Stimulated activated CD8-positive, alpha-beta memory T cell treated with anti-CD3 and anti-CD28 coated beads, Interleukin-12 subunit alpha, Interleukin-12 subunit beta, amount 100 ng/mL, for 1 hour (primary cell): ENCODE measurements at regions not wholly inside any gene's neighbourhood (a gene's known extent, or its start where the extent isn't known, plus 50 kb on each side); places are given as distances from the start of the nearest gene placed in this dataset.
A peak's percentile ranks its signal among the peaks of the same experiment; 100 is the strongest.

ENCODE experiments used
- DNase-seq: peaks from one replicate; pipeline ENCODE4 v3.0.0-alpha.2; 2020; ENCODE audit warnings: low read depth

DNA sequence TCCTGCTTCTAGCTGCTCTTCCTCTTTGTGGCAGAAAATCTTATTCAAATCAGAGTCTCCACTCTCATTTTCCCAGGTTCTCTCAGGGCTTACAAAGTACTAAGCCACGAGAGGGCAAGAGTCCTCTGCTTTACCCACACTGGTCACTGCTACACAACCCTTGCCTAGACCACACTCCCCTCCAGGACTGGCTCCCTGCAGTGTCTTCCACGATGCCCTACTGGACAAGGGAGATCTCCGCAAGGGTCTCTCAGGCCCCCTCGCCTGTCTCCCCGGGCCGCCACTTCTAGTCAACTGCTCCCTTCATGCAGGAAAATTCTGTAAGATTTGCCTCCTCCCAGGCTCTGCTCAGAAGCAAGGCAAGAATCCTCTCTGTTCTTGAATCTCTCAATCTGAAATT, 319.6 kb downstream of the RRAGC start:
- no peak for DNase-seq

DNA sequence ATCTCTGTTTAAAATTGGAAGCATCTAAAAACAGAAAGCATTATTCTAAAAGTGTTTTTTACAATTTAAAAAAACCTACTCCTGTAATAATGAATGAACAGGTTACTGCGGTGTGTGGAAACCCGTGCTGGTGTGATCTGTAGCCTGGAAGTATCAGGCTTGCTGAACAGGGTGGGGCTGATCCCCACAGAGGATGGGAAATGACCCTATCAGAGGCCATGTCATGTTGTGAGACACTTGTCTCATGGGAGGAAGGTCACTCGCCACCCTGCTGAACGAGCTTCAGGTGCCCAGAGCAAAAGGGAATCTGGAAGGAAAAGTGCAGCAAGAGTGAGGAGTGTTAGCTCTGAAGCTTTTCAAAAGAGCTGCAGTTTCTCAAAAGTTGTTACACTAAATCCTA, 320.7 kb downstream of the RRAGC start:
- no peak for DNase-seq

DNA sequence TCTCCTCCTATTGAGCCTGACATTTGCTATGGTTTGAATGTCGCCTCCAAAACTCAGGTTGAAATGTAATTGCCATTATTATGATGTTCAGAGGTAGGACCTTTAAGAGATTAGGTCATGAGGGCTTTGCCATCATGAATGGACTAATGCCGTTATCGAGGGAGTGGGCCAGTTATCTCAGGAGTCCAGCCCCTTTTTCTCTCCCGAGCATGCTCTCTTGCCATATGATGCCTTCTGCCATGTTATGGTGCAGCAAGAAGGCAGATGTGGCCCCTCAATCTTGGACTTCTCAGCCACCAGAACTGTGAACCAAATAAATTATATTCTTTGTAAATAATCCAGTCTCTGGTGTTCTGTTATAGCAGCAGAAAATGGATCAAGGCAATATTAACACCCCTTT, 323.5 kb downstream of the RRAGC start:
- DNase-seq = no peak

DNA sequence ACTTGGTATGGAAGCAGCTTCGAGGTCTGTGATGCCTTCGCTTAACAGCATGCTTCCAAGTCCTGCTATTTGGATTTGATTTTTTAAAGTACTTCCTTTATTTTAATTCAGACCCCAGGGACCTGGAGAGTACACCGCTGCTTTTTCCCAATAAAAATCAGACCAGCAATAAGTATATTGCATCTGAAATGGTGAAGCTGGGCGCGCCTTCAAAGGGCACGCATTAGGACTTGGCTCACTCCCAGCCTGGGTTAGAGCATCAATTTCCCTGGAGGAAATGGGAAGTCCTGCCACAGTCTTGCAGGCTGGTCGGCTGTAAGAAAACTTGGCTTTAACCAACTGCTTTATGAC, 325.1 kb downstream of the RRAGC start:
- DNase-seq = no peak

DNA sequence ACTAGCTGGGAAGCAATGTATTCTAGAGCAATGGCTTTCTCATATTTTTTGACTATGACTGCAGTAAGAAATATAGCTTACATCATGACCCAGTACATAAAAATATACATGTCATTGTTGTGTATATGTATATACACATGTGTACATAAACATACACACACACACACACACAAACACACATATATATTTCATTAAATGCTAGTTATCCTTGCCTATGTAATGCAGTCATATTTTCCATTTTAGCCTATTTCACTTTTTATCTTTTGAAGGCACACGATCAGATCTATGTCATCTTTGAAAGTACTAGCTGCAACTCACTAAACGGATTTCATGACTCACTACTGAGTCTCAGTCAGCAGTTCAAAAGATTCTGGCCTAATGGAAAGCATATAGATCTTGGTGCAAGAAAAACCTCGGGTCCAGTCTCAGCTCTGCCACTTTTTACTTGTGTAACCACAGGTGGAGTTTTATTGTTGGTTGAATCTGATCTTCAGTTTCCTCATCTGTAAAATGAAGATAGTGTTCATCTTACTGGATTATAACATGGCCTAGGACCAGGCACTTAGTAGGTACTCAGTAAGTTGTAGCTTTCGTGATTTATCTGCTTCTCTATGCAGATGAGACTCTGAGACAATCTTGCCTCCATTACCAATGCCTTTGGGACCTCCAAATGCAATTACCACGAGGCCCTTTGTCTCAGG, 325.6 kb downstream of the RRAGC start:
- DNase-seq = no peak

DNA sequence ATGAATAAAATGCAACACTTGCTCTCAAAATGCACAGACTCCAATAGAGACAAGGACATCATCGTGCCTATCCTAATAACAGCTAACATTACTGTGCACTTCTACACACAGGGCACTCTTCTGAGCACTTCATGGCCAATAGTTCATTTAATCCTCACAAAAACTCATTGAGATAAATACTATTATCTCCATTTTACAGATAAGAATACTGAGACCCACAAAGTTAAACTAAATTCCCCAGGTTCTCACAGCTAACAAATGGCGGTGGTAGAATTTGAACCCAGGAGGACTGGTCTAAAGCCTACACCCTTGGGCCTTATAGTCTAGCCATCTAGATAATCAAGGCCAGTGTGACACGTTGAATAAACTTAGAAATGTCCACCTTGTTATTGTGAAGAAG, 328.6 kb downstream of the RRAGC start:
- DNase-seq = no peak

DNA sequence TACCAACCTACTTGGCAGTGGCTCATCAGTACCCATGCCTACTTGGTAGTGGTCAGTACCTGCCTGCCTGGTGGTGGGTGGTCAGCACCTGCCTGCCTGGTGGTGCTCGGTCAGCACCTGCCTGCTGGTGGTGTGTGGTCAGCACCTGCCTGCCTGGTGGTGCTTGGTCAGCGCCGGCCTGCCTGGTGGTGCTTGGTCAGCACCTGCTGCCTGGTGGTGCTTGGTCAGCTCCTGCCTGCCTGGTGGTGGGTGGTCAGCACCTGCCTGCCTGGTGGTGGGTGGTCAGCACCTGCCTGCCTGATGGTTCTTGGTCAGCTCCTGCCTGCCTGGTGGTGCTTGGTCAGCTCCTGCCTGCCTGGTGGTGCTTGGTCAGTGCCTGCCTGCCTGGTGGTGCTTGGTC, 329.6 kb downstream of the RRAGC start:
- no peak for DNase-seq

DNA sequence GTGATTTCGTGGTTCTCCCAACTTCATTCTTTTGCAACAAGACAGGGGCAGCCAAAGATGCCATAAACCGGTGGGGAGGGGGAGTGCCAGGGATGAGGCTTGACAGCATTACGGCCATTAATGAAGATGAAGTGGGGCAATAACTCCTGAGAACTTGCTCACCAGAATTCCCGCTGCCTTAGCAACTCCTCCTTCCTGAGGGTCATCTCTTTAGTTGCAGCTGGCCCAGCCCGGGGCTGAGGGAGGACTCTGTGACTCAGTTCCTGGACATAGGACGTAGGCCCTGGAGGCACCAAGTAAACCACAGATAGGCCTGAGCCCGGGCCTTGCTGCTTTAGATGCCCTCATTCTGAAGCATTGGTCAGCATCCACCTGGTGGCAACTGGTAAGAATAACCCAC, 330.2 kb downstream of the RRAGC start:
- no peak for DNase-seq

DNA sequence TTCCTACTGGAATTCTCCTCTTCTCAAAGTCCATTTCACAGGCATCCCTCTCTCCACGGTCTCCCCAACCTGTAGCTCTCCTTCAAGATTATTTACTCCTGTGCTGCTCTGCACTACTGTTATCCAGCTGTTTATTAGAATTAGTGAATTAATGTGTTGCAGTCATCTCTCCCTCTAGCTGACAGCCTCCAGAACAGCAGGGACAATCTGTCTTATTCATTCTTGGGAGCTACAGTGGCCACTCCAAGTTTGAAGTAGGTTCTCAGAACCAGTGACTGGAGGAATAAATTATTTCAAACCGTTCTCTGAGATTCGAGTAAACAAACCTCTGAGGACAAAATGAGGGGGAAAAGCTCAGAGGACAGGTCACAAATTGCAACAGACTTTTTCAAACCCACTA, 330.9 kb downstream of the RRAGC start:
- DNase-seq = no peak

DNA sequence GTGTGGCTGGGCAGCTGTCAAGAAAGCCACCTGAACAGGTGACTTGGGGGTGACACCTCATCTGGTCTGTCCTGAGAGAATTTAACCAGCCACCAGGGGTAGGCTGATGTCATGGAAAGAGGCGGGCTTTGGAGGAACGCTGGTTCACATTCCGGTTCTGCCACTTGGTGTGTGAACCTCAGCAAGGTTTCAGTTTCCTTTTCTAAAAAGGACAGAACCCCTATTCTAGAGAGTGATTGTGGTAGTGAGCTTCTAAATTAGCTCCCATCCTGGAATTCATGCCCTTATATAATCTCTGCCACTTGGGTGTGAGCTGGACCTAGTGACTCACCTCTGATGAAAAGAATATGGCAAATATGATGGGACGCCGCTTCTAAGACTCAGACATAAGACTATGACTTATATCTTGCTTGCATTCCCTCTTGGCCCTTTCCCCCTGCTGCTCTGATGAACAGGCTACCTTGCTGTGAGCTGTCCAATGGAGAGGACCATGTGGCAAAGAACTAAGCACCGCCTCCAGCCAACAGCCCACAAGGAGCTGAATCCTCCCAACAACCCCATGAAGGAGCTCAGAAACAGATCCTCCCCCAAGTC, 332.1 kb downstream of the RRAGC start:
- DNase-seq = peak; percentile 6

DNA sequence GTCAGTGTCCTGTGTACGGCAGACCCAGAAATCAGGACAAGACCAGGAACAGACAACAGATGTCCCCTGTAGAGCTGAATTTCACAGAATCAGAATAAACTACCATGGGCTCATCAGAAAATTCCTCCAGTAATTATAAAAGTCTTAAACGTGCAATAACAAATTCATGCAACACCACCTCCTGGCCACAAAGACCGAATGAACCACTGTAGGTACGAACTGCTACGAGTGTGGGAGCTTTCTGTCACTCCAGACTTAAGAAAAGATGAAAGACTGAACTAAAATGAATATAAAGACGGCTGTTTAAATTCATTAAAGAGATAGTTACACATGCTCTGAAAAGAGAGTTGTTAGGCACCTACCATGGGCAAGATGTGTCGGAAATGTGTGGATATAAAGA, 333.5 kb downstream of the RRAGC start:
- no peak for DNase-seq

DNA sequence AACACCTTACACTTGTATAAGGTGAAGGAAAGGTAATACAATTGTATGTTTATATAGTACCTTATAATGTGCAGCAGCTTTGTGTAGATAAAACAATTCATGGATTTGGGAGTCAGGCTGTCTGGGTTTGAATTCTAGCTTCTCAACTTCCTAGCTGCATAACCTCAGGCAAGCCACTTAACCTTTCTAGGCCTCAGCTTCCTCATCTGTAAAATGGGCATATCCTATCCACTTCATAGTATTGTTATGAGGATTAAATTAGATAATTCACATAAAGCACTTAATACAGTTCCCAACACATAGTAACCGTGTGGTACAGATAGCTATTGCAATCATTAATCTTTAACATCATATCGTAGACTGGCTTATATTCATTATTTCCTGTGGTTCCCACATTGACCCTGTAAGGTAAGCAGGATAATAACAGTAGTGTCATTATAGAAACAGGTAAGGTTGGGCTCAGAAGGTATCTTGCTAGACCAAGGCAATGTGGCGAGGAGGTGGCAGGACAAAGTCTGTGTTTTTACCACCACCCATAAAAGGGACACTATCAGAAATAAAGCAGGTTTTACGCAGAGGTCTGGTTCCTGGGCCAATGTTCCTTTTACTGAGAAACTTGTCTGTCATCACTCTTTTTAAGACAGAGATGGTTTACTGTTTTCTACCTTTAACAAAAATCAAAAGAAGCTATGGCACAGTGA, 334.1 kb downstream of the RRAGC start:
- no peak for DNase-seq

DNA sequence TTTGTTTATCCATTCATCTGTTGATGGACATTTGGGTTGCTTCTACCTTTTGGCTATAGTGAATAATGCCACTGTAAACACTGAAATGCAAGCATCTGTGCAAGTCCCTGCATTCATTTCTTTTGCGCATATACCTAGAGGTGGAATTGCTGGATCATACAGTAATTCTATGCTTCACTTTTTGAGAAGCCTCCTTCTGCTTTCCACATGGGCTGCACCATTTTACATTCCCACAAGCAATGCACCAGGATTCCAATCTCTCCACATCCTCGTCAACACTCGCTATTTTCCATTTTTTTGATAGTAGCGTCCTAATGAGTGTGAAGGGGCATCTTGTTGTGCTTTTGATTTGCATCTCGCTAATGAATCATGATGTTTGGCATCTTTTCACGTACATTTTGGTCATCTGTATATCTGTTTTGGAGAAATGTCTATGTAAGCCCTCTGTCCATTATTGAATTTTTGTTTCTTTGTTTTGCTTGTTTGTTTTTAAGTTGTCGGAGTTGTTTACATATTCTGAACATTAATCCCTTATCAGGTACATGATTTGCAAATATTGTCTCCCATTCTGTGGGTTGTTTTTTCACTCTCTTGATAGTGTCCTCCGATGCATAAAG, 335.4 kb downstream of the RRAGC start:
- DNase-seq = no peak

DNA sequence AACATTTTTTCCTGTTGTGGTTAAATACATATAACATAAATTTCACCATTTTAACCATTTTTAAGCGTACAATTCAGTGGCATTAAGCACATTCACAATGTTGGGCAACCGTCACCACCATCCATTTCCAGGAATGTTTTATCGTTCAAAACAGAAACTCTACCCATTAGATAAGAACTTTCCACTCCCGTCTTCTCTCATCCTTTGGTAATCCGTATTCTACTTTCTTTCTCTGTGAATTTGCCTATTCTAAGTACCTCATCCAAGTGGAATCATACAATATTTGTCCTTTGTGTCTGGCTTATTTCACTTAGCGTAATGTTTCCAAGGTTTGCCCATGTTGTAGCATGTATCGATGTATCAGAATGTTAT, 336.0 kb downstream of the RRAGC start:
- DNase-seq = no peak

DNA sequence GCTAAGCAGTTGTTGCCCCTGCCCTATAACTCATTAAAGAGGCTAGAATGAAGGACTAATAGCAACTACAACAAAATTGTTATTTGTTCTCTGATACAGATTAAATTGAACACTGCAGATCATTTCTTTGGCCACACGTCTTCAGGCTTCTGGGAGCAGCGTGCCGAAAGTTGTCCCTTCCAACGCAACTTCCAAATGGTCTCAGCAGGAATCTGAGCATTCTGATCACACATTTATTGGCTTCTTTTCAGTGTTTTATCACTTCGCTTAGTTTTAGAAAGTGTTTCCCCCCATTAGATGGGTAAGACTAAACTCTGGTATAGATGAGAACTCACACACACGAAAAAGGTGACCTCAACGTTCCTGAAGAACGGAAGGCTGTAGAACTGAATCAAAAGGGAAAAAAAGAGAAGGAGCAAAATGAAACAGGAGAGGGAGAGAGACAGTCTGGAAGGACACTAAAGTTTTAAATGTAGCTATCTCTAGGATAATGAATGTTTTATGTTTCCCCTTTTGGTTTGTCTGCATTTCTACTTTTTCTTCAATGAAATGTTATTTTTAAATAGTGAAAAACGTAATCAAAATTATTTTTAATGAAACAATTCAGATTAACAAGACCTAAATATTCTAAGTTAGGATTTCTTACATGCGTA, 336.5 kb downstream of the RRAGC start:
- DNase-seq = no peak

DNA sequence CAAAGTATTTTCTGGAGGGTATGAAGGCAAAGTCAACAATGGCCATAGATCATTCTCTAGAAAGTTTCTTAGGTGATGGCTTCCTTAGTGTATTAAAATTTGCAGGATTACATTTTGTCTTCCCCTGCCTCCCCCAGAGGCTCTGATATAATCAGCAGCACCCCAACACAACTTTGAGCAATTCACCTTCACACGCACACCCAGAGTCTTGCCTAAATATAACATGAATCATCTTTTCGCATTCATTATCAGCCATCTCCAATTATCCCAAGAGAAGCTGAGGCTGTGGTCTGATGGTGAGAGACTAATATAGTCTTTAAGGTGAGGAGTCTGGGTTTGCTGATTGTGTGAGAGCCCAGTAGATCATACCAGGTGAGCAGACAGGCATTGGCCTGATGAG, 343.0 kb downstream of the RRAGC start:
- DNase-seq = no peak

DNA sequence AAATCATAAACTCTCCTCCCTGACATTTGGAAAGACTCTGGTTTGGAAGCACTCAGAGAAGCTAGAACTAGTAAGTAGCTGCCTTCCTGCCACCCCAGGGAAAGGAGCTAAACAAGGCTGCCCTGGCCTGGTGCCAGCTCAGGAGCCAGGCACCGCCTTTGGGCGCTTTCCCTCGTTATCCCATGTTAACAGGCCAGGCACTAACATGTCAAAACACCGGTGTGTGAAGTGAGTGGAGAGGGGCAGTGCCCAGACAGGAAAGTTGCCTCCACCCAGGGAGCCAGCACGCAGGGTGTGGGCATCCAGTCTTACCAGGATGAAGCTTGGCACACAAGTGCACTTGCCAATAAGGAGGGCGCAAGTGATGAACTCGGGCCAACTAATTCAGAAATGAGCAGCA, 346.8 kb downstream of the RRAGC start:
- no peak for DNase-seq

DNA sequence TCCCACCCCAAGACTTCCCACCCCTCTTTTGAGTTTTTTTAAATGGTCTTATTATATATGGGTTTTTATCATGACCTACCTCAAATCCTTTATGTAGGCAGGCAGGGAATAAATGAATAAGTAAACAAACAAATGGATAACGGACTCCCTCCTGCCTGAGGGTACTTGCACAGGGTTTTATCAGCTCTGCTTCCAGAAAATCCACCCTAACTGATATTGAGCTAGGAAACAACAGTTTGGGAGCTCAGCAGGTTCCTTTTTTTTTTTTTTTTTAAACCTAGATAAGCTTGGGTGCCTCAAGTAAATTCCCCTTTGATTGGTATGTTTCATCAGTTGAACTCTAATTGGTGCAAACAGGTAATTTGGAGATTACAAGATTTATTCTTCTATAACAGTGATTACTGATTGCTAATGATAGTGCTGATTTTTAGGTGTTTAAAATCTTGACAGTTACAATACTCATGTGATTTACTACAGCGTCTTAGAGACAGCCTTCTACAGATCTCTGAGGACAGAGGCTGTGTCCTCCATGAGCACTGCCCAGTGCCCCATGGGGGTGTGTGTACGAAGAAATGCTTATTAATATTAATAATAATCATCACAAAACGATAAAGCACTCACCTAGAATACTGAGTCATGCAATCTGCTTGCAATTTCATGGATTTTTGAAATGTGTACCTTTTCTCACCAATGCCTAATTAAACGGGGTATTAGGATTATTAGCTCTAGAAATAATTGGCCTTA, 347.4 kb downstream of the RRAGC start:
- DNase-seq = no peak

DNA sequence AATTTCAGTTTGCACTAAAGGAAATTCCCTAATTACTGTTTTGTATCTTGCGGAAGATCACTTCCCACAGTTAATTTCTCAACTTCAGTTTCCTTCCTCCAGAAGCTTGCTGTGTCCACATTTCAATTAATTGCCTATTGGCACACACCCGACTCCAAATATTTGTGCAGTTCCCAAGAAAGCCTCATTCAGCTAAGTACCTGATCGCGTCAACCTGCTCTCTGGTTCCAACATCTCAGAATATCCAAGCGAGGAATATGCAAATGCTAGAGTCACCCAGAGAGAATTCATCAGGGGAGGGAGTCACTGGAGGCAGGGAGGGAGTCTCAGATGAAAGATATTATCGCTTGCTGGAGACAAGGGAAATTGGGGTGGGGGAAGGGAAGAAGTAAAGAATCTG, 351.3 kb downstream of the RRAGC start:
- no peak for DNase-seq

DNA sequence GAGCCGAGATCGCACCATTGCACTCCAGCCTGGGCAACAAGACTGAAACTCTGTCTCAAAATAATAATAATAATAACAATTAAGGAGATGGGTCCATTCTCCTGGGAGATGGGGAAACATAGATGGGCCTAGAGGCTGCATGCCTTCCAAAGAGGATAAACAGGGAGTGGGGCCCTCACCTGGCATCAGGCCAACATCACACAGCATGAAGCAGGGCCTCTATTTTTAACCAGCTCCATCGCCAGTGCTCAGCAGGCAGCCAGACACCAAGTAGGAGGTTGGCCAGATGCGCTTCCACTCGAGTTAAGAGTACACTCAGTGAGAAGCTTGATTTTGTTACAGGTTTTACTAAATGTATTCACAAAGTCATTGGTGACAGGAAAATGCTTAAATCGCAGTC, 352.0 kb downstream of the RRAGC start:
- no peak for DNase-seq

DNA sequence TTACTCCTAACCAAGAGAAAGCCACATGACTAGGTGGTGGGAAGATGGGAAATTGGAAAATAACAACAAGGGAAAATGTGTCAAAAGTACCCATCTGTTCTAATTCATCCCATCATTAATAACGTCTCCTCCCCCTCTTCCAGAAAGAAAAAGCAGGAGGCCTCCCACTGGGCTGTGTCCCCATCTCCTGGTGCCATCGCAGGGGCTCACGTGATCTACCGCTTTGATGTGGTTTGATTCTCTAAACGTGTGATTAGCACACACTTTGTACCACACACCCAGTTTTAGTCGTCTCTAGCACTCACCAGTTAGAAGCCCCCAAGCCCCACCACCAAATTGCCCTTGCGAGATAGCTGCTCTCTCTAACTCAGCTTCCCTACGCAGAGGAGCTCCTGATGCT, 353.6 kb downstream of the RRAGC start:
- no peak for DNase-seq

DNA sequence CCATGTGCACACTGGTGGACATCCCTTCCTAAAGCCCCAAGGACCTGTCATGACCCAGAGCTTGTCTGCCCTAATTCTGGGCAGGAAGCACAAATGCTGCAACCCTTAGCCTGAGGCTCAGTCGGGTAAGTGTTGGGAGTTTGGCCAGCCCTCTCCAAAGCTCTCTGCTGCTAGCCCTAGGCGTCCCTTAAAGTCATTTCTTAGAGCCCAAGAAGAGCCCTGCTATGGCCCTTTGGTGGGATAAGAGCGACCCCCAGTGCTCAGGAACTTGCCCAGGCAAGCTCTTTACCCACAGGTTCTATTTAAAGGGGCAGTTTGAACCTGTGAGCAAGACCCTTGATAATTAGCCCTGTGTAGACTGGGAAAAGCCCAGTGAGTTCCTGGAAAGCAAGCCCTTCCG, 356.8 kb downstream of the RRAGC start:
- DNase-seq = no peak
